NCI-H146 (cell line): ENCODE measurements at regions not wholly inside any gene's neighbourhood (a gene's known extent, or its start where the extent isn't known, plus 50 kb on each side); places are given as distances from the start of the nearest gene placed in this dataset.

Experiments used
- DNase-seq: peaks from one replicate; lab custom pipeline; 2025; lab: John Stamatoyannopoulos, UW

DNA sequence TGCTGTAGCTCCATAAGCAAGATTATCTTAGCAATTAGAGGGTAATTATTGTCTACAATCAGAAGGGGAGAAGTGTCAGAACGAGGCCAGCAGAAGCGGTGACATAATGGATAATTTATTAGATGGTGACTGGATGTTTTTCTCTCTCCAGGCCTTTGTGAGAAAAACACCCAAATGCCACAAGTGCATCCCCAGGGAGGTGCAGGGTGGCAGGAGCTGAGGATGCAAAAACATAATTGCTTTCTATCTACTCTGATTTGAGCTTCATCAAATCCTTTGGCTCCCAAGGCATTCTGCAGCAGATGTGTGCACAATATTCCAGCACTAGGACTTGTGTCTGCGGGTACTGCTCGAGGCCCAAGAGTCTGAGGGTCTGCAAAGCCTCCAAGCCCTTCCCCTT is 220.1 kb upstream of the SERP2 start:
- DNase-seq, result peak; percentile 88

DNA sequence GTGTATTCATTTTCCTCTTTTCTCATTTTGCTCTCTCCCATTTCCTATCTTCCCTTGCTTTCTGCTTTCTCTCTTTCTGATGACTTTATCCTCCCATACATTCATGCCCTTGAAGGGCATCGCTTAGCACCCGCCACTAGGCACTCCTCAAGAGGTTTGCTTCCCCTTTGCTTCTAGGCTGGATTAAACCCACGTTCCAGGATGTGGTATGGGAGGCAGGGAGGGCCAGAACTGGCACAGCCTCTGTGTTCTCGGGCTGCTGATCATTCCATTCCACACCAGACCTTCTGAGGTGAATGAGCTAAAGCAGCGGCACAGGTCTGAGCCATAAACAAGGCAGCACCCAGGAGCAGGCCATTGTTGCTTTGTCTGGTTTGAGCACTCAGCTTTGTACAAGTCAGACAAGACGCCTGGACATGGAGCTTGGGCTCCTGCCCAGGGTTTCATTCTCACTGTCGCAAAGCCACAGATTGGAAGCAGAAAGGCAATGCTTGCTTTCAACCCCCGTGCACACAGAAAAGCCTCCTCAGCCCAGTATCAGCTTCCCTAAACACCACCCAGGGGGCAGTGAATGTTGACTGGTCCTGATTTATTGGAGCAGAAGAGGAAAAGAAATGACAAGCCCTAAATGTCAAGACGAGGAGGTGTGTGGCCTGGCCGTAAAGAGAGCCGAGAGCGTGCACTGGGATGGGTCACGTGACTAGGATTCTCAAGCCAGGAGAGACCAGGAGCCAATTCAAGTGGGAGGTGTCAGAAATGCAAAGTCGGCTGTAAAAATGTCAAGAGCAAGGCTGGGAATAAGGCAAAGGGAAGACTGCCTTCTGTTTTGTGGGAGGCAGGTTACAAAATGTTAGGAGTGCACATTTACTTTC is 218.0 kb upstream of the SERP2 start:
- no peak for DNase-seq

DNA sequence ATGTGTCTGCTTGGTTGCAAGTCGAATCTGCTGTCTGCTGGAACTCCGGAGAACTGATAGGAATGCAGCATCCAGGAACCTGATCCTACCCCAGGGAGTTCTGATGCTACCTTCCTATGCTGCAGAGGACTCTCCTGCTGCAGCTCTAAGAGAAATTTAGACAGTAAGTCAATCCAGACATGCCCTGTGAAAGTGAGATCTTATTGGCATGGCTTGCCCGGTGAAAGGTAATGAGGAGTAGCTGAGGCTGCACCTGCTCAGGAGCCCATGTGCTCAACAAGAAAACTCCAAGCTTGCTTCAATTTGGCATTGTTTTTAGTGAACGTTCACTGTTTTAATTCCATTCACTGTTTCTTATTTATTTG is 217.3 kb upstream of the SERP2 start:
- DNase-seq, result no peak

DNA sequence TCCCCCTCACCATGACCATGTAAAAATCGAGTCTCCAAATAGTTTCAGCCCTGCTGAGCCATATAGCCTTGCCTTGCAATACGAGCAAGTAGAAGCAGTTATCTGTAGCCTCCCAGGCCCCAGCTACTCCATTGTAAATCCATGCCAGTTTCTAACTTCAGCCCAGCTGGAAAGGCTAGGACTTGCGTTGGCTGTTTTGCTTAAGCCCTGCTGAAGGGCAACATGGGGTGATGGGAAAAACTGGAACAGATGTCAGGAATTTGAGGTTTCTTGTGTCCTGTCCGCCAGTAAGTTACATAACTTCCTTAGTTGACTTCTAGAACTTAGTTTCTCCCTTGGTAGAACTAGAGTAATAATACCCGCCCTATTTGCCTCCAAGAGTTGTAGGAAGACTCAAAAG is 216.0 kb upstream of the SERP2 start:
- DNase-seq, result no peak

DNA sequence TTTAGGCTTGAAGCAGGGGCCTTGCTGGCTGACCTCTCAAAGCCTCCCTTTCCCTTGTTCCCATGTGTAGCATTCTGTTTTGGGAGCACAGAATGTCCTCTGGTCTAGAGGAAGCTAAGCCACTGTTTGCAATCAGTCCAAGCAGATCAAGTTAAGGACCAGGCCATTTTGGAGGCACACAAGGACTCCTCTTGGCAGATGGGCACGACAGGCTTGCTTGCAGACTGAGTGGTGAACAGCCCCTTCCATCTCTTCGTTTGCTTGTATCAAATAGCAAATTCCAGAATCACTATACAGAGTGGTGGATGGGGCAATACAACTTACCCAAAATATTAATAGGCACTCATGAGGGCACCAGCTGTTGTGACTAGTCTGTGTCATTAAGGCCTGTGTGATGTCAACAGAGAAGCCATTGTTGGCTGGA is 215.5 kb upstream of the SERP2 start:
- no peak for DNase-seq

DNA sequence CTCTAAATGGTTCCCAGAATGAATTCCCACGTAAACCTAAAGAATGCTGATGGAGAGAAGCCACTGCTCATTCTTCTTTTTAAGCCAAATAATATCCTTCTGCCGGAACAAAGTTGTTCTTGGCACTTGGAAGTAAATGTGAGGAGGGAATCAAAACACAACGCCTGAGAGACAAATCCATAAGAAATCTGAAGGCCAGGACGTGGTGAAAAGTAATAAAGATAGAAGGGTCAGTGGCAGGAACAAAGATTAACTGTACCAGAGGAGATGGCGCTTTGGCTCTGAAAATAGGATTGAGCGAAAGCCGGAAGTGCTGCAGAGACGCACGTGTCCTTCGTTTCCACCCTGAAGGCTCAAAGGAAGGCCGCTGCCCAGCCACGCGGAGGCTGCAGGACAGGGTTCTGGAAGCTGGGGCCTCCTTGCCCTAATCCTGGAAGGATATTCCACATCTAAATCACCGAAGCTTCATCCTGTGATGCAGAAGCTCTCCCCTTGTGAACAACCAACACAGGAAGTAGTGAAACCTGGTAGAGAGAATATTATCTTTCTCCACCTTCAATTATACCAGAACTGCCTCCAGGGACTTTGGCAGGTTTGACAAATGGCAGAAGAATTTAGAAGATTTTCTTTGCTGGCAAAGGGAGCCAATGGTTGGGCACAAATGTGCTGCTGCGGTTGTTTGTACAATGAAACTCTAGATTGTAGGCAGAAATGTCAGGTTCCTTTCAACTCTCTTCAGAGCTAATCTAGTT is 214.6 kb upstream of the SERP2 start:
- DNase-seq, result no peak

DNA sequence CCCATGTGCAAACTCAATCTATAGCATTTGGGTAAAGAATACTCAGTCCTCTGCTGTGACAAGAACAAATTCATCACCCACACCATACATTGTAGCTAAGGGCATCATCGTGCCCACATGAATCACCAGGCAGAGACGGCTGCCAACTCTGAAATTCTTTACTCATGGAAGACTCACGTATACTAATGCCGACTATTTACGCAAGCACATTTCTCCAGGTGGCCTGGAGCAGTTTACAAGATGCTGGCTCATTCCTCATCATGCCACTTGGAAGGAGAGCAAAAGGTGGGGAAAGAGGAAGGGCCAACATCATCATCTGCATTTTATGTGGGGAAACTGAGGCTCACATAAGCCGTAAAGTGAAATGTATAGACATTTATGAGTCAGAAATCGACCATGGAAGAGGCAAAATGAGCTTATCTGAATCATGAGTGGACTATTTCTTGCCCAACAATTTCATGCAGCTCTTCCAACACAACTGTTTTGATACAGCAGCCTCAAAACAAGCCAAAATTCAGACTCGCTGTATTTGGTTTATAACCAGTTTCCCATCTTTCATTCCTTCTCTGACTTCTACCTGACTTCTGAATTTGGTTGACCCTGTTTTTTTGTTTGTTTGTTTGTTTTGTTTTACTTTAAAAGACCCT is 213.9 kb upstream of the SERP2 start:
- no peak for DNase-seq

DNA sequence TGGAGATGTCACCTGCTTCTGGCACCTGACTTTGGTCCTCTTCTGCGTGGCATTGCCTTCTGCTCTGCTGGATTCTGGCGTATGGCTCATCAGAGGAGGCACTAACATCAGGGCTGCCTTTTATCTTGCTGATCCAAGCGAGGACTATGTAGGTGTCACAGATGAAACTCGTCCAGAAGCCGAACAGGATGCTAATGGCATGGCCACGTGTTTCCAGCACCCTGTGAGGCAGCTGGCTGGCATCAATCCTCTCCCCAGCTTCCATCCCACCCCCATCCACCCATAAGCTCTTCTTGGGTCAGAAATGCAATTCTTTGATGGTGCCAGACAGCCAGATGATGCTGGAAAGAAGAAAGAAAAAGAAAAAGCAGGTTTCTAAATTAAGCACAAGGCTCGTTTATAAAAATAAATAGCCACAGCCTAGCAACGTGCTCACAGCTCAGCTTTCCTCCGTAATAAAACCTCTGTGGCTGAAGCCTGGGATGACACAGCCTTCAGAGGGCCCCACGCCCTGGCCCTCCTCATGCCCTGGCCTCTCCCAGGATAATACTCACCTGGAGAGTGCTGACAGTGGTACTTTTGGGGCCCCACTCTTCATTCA is 212.9 kb upstream of the SERP2 start:
- DNase-seq, result no peak

DNA sequence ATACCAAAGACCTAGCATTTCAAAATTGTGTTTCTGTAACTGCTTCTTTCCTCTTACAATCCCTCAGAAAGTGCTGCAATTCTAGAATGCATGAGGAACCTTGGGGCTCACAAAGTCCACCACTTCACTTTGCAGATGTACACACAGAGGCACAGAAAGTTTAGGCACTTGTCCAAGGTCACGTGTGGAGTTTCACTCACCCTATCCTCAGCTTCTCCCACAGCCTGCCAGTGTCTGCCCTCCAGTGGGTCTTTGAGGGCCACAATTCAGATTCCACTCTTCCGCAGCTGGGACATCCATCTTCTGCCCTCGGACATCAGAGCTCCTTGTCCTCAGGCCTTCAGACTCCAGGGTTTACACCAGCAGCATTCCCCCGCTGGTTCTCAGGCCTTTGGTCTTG is 210.5 kb upstream of the SERP2 start:
- DNase-seq, result no peak

DNA sequence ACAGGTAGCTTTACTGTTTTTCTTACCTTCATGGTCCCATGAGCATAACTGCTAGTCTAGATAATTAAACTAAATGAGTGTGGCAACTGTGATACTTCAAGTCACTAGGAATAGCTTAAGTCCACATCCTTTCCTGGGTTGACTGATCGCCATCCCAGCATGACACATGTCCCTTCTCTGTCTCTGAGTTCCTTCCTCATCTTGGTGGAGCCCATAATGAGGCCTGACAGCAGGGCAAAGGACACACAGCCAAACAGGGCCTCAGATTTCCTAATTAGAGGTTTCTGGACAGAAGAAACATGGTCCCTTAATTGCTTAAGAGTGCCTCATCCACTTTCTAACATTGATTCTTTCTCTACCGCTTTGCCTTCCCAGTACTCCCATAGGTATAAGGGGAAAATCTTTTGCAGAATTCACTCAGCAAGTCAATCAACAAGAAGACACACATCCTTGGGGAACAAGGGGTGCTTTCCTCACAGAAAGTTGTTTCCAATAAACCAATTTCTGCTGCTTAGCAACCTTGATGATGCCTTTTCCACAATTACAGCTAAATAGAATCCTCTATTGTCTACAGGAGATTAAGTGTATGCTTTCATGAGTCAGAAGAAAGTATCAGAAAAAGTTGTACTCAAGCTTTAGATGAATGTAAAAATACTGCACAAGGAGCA is 208.3 kb upstream of the SERP2 start:
- no peak for DNase-seq

DNA sequence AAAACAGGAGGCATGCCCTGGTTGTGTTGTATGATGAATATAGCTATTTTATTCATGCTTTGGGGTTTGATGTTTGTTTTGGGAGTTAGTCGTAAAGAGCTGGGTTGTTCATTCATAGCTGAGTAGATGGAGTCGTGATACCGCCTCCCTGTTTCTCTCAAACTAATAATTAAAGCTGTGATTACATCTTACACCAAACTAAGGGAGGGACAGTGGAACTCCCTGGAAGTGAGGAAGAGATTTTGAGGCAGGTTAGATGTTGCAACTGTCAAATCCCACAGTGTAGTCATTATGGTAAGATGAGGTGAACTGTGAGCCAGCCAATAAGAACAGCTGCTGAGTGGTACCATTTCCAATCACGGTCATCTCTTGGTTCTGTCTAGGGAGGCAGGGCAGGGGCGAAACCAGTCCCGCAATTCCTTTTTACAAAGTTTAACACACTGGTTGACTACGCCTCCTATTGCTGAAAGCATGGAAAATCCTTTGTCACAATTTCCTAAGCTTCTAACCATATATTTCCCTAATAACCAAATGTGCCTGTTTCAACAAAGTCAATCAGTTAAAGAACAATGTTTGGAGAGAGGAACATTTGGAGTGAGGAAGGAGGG is 207.6 kb upstream of the SERP2 start:
- DNase-seq, result no peak

DNA sequence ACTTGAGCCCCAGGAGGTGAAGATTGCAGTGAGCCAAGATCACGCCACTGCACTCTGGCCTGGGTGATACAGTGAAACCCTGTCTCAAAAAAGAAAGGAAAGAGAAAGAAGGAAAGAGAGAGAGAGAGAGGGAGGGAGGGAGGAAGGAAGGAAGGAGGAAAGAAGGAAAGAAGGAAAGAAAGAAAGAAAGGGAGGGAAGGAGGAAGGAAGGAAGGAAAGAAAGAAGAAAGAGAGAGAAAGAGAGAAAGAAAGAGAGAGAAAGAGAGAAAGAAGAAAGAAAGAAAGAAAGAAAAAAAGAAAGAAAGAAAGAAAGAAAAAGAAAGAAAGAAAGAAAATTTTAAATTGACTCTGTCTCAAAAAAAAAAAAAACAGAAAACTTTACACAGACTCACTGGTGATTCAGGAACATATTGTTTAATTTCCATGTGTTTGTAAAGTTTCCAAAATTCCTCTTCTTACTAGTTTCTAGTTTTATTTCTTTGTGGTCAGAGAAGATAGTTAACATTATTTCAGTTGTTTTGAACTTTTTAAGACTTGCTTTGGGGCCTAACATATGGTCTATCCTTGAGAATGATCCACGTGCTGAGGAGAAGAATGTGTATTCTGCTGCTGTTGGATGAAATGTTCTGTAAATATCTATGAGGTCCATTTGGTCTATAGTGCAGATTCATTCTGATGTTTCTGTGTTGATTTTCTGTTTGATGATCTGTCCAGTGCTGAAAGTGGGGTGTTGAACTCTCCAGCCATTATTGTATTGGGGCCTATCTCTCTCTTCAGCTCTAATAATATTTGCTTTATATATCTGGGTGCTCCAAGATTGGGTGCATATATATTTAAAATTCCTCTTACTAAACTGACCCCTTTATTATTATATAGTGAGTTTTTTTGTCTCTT is 204.4 kb upstream of the SERP2 start:
- no peak for DNase-seq

DNA sequence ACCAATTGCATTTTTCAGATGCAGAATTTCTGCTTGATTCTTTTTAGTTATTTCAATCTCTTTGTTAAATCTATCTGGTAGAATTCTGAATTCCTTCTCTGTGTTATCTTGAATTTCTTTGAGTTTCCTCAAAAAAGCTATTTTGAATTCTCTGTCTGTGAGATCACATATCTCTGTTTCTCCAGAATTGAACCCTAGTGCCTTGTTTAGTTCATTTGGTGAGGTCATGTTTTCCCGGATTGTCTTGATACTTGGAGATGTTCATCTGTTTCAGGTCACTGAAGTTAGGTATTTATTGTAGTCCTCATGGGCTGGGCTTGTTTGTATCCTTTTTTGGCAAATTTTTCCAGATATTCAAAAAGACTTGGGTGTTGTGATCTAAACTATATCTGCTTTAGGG is 202.9 kb upstream of the SERP2 start:
- no peak for DNase-seq

DNA sequence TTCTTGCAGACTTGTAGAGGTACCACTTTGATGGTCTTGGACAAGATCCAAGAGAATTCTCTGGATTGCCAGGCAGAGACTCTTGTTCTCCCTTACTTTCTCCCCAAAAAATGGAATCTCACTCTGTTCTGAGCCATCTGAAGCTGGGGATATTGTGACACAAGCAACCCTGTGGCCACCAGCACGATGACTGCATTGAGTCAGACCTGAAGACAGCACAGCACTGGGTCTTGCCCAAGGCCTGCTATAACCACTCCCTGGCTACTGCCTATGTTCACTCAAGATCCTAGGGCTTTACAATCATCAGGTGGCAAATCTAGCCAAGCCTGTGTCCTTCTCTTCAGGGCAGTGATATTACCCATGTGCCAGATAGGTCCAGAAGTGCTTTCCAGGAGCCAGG is 202.5 kb upstream of the SERP2 start:
- no peak for DNase-seq

DNA sequence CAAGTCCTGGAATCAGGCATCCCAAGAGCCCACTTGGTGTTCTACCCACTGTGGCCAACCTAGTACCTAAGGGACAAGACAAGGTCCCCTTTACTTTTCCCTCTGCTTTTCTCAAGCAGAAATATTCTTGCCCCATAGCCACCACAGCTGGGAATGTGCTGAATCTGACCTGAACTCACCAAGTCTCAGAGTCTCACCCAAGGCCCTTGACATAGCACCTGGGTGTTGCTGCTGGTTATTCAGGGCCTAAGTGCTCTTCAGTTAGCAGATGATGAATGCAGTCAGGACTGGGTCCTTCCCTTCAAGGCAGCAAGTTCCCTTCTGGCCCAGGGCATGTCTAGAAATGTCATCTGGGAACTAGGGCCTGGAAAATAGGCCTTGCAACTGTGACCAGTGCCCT is 201.8 kb upstream of the SERP2 start:
- no peak for DNase-seq

DNA sequence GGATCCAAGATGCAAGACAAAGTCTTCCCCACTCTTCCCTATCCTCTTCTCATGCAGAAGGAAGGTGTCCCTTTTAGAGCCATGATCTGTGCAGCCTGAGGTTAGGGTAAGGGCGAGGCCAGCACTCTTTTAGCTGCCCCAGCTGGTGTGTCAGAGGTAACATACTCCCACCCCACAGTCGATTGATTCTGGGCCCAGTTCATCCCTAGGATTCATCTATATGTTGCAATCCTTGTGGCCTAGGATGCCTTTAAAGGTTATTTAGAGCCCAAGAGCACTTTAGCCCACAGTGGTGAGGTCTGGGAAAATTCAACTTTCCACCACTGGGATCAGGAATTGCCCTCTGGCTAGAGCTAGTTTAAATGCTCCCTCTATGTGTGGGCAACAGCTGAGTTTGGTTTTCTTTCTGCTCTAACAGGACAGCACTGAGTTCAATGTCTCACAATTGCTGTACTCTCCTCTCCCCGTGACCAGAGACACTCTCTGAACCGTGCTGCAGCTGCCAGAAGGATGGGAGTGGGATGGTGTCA is 201.3 kb upstream of the SERP2 start:
- no peak for DNase-seq

DNA sequence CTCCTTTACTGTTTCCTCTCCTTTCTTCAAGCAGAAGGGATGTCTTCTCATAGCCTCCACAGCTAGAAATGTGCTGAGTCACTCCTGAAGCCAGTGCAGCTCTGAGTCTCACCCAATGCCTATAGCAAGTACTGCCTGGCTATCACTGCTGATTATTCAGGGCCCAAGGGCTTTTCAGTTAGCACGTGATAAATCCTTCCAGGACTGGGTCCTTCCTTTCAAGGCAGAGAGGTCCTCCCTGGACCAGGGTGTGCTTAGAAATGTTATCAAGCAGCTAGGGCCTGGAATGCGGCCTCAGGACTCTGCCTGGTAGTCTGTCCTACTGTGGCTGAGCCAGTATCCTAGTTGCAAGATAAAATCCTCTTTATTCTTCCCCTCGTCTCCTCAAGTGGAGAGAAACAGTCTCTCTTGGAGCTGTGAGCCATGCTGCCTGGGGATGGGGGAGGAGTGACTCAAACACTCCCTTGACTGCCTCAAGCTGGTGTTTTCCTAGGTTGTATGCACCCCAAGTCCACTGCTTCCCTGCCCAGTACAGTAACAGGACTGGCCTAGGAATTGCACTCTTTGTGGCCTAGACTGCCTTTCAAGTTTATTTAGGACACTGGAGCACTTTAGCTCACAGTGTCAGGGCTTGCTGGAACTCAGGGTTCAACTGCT is 198.7 kb upstream of the SERP2 start:
- no peak for DNase-seq

DNA sequence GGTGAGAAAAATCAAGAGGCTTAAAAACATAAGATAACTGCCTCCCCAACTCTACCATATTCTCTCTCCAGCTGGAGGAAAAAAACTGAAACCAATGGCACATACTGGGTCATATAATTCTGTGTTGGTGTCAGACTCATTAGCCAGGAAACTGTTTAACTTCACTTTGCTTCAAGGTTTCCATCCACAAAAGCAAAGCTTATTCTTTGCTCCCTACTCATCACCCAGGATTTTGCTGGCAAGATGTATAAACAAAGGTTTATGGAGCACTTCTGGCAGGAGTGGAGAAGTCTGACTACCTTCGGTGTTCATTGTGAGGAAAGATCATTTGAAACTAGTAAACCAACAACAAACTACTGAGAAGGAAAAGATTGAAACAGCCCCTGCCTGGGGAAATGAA is 197.5 kb upstream of the SERP2 start:
- DNase-seq, result no peak

DNA sequence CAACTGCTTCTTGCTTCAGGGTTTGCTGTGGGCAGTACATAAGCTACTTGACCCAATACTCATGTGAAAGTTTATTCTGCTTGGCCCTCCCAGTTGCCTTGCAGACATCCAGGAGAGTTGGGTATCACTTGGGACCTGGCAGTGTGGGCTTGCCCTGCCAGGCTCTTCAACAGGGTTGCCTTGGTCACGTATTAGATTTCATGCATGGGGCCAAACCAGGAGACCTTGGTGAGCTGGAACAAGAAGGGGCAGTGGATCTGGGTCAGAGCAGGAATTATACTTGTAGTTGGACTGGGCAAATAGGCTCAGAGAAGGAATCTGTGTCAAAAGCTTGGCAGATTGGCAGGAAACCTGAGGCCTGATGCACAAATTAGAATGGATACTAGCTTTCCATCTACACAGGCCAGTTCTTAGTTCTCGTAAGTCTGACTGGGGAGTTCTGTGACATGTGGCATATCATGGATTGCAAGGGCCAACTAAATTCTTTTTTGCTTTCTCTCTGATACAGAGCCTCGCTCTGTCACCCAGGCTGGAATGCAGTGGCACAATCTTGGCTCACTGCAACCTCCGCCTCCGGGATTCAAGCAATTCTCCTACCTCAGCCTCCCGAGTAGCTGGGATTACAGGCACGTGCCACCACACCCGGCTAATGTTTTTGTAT is 192.6 kb upstream of the SERP2 start:
- DNase-seq, result no peak
